ENCODE measurements at regions not wholly inside any gene's neighbourhood (a gene's known extent, or its start where the extent isn't known, plus 50 kb on each side); places are given as distances from the start of the nearest gene placed in this dataset.

GRCh38 chr4:159770969-159771368 is 668.1 kb downstream of the RAPGEF2 start:
- ChIA-PET CTCF (no interaction called here), POLR2A (ENCODE audit: low non-redundant PET) (no interaction called here)
- Histone ChIP-seq H3K36me3 (ENCODE audit: insufficient read depth, low read length, poor library complexity, severe bottlenecking) (peaks cover 45% of the 10 kb centered on the region), H3K4me1 (ENCODE audit: insufficient read depth, low read length, poor library complexity, severe bottlenecking) (peaks cover 49% of the 10 kb centered on the region), H3K4me3 (ENCODE audit: low read depth, low read length, poor library complexity, severe bottlenecking) (peak overlapping the region; percentile 55), H3K27me3 (replicated peaks; ENCODE audit: insufficient read depth, low read depth, low read length, poor library complexity) (no peaks in the 10 kb centered on the region), H3K27ac (ENCODE audit: low read depth, low read length, poor library complexity, severe bottlenecking) (peak overlapping the region; percentile 94), H3K9me3 (ENCODE audit: low read depth, low read length, poor library complexity, severe bottlenecking) (no peaks in the 10 kb centered on the region)
- TF ChIP-seq CTCF (conservative IDR thresholded peaks at IDR 0.05; ENCODE audit: low read depth, low read length) (no peak), EZH2 (IDR thresholded peaks at IDR 0.05; ENCODE audit: borderline replicate concordance, low read depth, low read length, poor library complexity, severe bottlenecking) (no peak)
- TSS peak; percentile 34 for BruUV-seq (replicated peaks)
- no peak for DNase-seq (ENCODE audit: low spot score)
- intact Hi-C loops (cut with micrococcal nuclease; ENCODE audit: unreplicated experiment): no loop called here

- DNase-seq (ENCODE audit: low spot score): peak; percentile 87
- POLR2A ChIA-PET (ENCODE audit: low non-redundant PET): no interaction called here
- Histone ChIP-seq H3K27me3 (replicated peaks; ENCODE audit: insufficient read depth, low read depth, low read length, poor library complexity) (no peaks in the 10 kb centered on the region), H3K9me3 (ENCODE audit: low read depth, low read length, poor library complexity, severe bottlenecking) (no peaks in the 10 kb centered on the region), H3K4me1 (ENCODE audit: insufficient read depth, low read length, poor library complexity, severe bottlenecking) (peaks cover 41% of the 10 kb centered on the region), H3K27ac (ENCODE audit: low read depth, low read length, poor library complexity, severe bottlenecking) (peak overlapping the region; percentile 94), H3K4me3 (ENCODE audit: low read depth, low read length, poor library complexity, severe bottlenecking) (peak overlapping the region; percentile 55), H3K36me3 (ENCODE audit: insufficient read depth, low read length, poor library complexity, severe bottlenecking) (peaks cover 27% of the 10 kb centered on the region)
- BruUV-seq (replicated peaks): no TSS peak
- TF ChIP-seq CTCF (conservative IDR thresholded peaks at IDR 0.05; ENCODE audit: low read depth, low read length) (no peak), EZH2 (IDR thresholded peaks at IDR 0.05; ENCODE audit: borderline replicate concordance, low read depth, low read length, poor library complexity, severe bottlenecking) (no peak)
- intact Hi-C loops (cut with micrococcal nuclease; ENCODE audit: unreplicated experiment): loop anchor here (5.0 kb wide), 1 partner anchor 1800 kb away; no protein-coding TSS in a partner anchor
- CTCF ChIA-PET: no interaction called here
These were observed 674.1 kb downstream of the RAPGEF2 start for GRCh38 chr4:159776961-159777360.

GRCh38 chr4:159777689-159778088 is 674.8 kb downstream of the RAPGEF2 start:
- TF ChIP-seq EZH2 (IDR thresholded peaks at IDR 0.05; ENCODE audit: borderline replicate concordance, low read depth, low read length, poor library complexity, severe bottlenecking) (no peak), CTCF (conservative IDR thresholded peaks at IDR 0.05; ENCODE audit: low read depth, low read length) (no peak)
- H3K4me3 ChIP-seq (ENCODE audit: low read depth, low read length, poor library complexity, severe bottlenecking): peak overlapping the region; percentile 55
- POLR2A ChIA-PET (ENCODE audit: low non-redundant PET): no interaction called here
- intact Hi-C loops (cut with micrococcal nuclease; ENCODE audit: unreplicated experiment): loop anchor here (2.0 to 5.0 kb wide), 2 partner anchors 169 to 1800 kb away; no protein-coding TSS in a partner anchor
- no TSS peak for BruUV-seq (replicated peaks)
- H3K4me1 ChIP-seq (ENCODE audit: insufficient read depth, low read length, poor library complexity, severe bottlenecking): peaks cover 48% of the 10 kb centered on the region
- H3K27me3 ChIP-seq (replicated peaks; ENCODE audit: insufficient read depth, low read depth, low read length, poor library complexity): no peaks in the 10 kb centered on the region
- H3K27ac ChIP-seq (ENCODE audit: low read depth, low read length, poor library complexity, severe bottlenecking): peak overlapping the region; percentile 94
- peak; percentile 88 for DNase-seq (ENCODE audit: low spot score)
- no peaks in the 10 kb centered on the region for H3K9me3 ChIP-seq (ENCODE audit: low read depth, low read length, poor library complexity, severe bottlenecking)
- CTCF ChIA-PET: no interaction called here
- peaks cover 20% of the 10 kb centered on the region for H3K36me3 ChIP-seq (ENCODE audit: insufficient read depth, low read length, poor library complexity, severe bottlenecking)

Data from A673 (cell line).